Right lobe of liver (tissue), 4 donors: ENCODE measurements at regions not wholly inside any gene's neighbourhood (a gene's known extent, or its start where the extent isn't known, plus 50 kb on each side); places are given as distances from the start of the nearest gene placed in this dataset.

Experiments
- CTCF ChIP-seq, 4 donors: fragments of 200-600 bp in 3 of 4; fragments of 450-650 bp in 1 of 4; IDR thresholded peaks; one replicate each; pipeline versions ENCODE4 v1.5.1 to v1.8.0; 2016 to 2022; ENCODE audit warnings: antibody characterized with exemption in 4 of 4, mild to moderate bottlenecking in 2 of 4
- POLR2A ChIP-seq: fragments of 450-650 bp; IDR thresholded peaks from one replicate; pipeline ENCODE4 v1.6.1; 2017; ENCODE audit warnings: antibody characterized with exemption, mild to moderate bottlenecking
- donor health status: DM: no; HTN: no; CAD: no.
- donor health status: DM: no; HTN: no; CAD: no.
- donor health status: DM: no; HTN: yes; CAD: no.

GRCh38 chr2:103264058-103264768 is 502.4 kb downstream of the TMEM182 start:
- no peak for TF ChIP-seq CTCF (IDR thresholded peaks at IDR 0.05)
- no peak for TF ChIP-seq POLR2A
